Cardiac muscle cell (in vitro differentiated cells and primary cell): ENCODE measurements at regions not wholly inside any gene's neighbourhood (a gene's known extent, or its start where the extent isn't known, plus 50 kb on each side); places are given as distances from the start of the nearest gene placed in this dataset.

Experiments
- DNase-seq, 2 donors: peaks; one replicate each; pipeline versions ENCODE4 v3.0.0 to v3.0.0-alpha.2; 2010 to 2017; ENCODE audit warnings: low read depth in 1 of 2, low spot score in 1 of 2
- H3K27ac ChIP-seq: fragments of 200-600 bp; sonication (generic); 2 replicates; pipeline ENCODE4 v1.5.1; 2016
- H3K27me3 ChIP-seq: fragments of 200-600 bp; sonication (generic); 2 replicates; pipeline ENCODE4 v1.6.0; 2016; ENCODE audit warnings: control low read depth
- H3K36me3 ChIP-seq: fragments of 200-600 bp; sonication (generic); 2 replicates; pipeline ENCODE4 v1.5.1; 2016; ENCODE audit warnings: control low read depth
- H3K4me1 ChIP-seq: fragments of 200-600 bp; sonication (generic); 2 replicates; pipeline ENCODE4 v1.8.1; 2017; ENCODE audit warnings: low read depth, mild to moderate bottlenecking, mixed run types
- H3K4me3 ChIP-seq: fragments of 200-600 bp; sonication (generic); 2 replicates; pipeline ENCODE4 v1.5.1; 2016; ENCODE audit warnings: mild to moderate bottlenecking
- H3K9me3 ChIP-seq: fragments of 200-600 bp; sonication (generic); 2 replicates; pipeline ENCODE4 v1.5.1; 2017; ENCODE audit warnings: low read depth, mild to moderate bottlenecking, control low read depth
- TF ChIP-seq, protein P1 (sequence below): IDR thresholded peaks from 2 replicates; pipeline ENCODE4 v1.5.1; 2012; ENCODE audit warnings: low read depth, mild to moderate bottlenecking, low read length

DNA sequence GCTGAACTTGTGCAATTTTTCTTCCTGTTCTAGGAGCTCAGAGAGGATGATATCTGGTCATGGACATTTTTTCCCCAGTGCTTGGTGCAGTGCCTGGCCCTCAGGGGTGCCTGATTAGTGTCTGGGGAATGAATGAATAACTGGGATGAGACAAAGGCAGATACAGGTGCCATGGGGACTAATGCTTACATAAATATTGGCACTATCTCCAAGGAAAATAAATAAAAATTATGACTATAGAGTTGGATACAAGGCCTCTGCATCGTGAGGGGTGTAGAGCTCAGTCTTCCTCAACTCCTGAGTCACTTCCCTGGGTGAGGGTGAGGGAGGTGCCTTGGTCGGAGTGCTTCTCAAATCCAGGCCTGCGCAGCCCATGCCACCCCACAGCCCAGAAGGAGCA is 188.6 kb downstream of the KCNA5 start:
- TF ChIP-seq, protein P1, sequence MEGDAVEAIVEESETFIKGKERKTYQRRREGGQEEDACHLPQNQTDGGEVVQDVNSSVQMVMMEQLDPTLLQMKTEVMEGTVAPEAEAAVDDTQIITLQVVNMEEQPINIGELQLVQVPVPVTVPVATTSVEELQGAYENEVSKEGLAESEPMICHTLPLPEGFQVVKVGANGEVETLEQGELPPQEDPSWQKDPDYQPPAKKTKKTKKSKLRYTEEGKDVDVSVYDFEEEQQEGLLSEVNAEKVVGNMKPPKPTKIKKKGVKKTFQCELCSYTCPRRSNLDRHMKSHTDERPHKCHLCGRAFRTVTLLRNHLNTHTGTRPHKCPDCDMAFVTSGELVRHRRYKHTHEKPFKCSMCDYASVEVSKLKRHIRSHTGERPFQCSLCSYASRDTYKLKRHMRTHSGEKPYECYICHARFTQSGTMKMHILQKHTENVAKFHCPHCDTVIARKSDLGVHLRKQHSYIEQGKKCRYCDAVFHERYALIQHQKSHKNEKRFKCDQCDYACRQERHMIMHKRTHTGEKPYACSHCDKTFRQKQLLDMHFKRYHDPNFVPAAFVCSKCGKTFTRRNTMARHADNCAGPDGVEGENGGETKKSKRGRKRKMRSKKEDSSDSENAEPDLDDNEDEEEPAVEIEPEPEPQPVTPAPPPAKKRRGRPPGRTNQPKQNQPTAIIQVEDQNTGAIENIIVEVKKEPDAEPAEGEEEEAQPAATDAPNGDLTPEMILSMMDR = no peak
- Histone ChIP-seq H3K4me1 (peaks cover 14% of the 10 kb centered on the region), H3K4me3 (no peak overlapping the region), H3K27ac (no peak overlapping the region), H3K9me3 (no peaks in the 10 kb centered on the region), H3K36me3 (no peaks in the 10 kb centered on the region), H3K27me3 (no peaks in the 10 kb centered on the region)
- DNase-seq = no peak

DNA sequence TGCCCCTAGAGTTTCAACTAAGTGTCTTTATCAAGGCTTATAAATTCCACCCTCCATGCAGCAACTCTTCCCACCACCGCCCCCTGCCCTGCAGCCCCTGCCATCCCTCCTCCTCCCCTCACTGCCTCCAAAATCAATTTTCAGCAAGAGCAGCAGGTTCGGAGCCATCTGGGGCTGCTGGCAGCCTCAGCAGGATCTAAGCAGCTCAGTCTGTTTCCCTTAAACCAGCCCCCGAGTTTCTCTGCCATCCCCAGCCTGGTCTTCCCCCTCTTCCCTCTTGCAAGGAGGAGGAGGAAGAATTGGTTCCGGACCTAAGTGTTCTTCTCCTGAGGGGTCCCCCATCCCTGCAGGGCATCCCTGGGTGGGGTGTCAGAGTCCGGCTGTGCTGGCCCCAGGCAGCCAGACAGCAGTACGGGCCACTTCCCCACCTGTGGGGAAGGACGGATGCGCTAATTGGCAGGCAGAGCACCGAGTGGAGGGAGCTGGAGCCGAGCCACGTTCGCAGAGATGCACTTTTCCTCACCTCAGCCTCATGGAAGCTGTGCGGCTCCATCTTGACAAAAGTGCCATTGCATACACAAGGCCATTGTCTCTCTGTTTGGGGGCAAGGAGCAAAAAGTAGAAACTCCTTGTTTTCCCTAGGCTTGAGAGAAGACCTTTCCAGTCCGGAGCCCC is 189.3 kb downstream of the KCNA5 start:
- H3K27me3 ChIP-seq = no peaks in the 10 kb centered on the region
- no peaks in the 10 kb centered on the region for H3K36me3 ChIP-seq
- peaks cover 14% of the 10 kb centered on the region for H3K4me1 ChIP-seq
- DNase-seq = no peak
- H3K4me3 ChIP-seq = no peak overlapping the region
- TF ChIP-seq, protein P1 = no peak
- H3K27ac ChIP-seq = no peak overlapping the region
- H3K9me3 ChIP-seq = no peaks in the 10 kb centered on the region

DNA sequence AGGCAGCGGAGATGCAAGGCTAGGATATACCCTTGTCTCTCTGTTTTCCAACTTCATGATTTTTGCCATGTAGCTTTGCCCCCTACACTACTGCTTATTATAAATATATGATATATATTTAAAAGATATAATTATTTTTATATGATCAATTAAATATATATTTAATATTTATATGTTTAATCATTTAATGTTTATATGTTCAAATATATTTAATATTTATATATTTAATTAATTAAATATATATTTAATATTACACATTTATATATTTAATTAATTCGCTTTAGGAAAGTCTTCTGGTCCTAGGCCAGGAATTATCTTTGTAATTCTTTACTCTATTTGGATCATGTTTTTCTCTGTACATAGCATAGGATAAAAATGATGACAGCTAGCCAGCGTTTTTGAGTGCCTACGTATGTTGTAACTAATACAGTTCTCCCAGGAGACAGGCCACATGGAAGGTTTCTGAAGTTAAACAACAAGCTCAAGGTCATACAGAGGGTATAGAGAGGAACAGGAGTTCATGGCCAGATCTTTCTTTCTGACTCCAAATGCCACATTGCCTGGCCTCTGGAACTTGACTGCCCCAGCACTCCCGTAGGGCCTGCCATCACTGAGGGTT is 192.5 kb downstream of the KCNA5 start:
- DNase-seq = peak in 1 of 2 donors; percentile 30
- TF ChIP-seq, protein P1 = no peak
- no peak overlapping the region for H3K4me3 ChIP-seq
- H3K27ac ChIP-seq = no peak overlapping the region
- no peaks in the 10 kb centered on the region for H3K9me3 ChIP-seq
- H3K36me3 ChIP-seq = no peaks in the 10 kb centered on the region
- H3K27me3 ChIP-seq = no peaks in the 10 kb centered on the region
- peaks cover 14% of the 10 kb centered on the region for H3K4me1 ChIP-seq

DNA sequence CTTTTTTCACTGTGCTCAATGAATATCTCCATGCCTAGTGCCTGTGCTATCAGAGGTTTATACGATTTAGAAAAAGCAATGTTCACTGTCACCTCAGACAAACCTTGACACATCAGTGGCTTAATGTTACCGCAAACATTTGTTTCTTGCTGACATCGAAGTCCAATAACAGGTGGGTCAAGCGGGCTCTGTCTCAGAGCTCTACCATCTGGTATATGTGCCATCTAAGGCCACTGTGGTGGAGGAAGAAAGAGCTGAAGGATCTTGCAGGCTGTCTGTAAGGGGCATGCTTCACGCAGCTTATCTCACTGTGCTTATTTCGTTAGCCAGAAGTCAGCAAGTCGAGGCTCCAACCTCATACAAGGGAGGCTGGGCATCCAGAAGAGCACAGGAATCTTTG is 189.5 kb upstream of the NTF3 start:
- no peak overlapping the region for H3K4me3 ChIP-seq
- peak overlapping the region; percentile 91 for H3K27ac ChIP-seq
- TF ChIP-seq, protein P1 = no peak
- H3K4me1 ChIP-seq = peaks cover 42% of the 10 kb centered on the region
- no peaks in the 10 kb centered on the region for H3K36me3 ChIP-seq
- no peaks in the 10 kb centered on the region for H3K27me3 ChIP-seq
- DNase-seq = peak in 1 of 2 donors; percentile 27
- no peaks in the 10 kb centered on the region for H3K9me3 ChIP-seq

DNA sequence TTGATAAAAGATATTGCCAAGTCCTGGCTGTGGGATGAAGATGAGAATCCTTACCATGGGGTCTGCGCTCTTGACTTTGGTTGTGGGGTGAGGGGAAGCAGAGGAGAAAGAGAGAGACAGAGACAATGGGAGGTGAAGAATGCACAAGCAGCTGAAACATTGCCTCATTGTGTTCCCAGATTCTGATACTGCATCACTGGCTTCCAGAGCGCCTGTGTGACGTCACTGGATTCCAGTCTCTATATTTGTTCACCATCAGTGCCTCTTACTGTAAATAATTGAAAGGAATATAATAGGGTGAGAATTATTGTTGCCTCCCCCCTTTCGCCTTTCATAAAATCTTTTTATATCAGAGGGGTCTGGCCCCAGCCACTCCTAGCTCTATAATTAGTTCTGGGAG is 188.9 kb upstream of the NTF3 start:
- TF ChIP-seq, protein P1 = no peak
- Histone ChIP-seq H3K9me3 (no peaks in the 10 kb centered on the region), H3K27ac (peak overlapping the region; percentile 91), H3K36me3 (no peaks in the 10 kb centered on the region), H3K4me1 (peaks cover 42% of the 10 kb centered on the region), H3K4me3 (no peak overlapping the region), H3K27me3 (no peaks in the 10 kb centered on the region)
- DNase-seq = no peak
